HepG2 (cell line): ENCODE measurements at regions not wholly inside any gene's neighbourhood (a gene's known extent, or its start where the extent isn't known, plus 50 kb on each side); places are given as distances from the start of the nearest gene placed in this dataset.

Experiments
- ATAC-seq: fragments of 200-7000 bp; cut with Tn5 transposase; 3 replicates; pipeline ENCODE4 v1.9.1; 2020; ENCODE audit warnings: mild to moderate bottlenecking, moderate library complexity
- BruUV-seq: library from RNA; stranded (reverse); fragments of 400-500 nt; replicated peaks from 2 replicates; lab custom pipeline; 2021; lab: Mats Ljungman, UMichigan
- CTCF ChIA-PET: fragments of 300-600 bp; formaldehyde crosslinking; extraction: SDS; loops from one replicate; lab custom pipeline; 2021; ENCODE audit warnings: low total read pairs, inconsistent platforms, low intra/inter-chr PET ratio; lab: Yijun Ruan, JAX
- POLR2A ChIA-PET: fragments of 350-600 bp; sonication (Branson Sonifier 250); formaldehyde crosslinking; loops from one replicate; lab custom pipeline; 2020; ENCODE audit warnings: antibody characterized with exemption, inconsistent platforms; lab: Yijun Ruan, JAX
- DNase-seq: peaks from one replicate; pipeline ENCODE4 v3.0.0-alpha.2; 2015; ENCODE audit warnings: low spot score
- FAIRE-seq: peaks from 3 replicates; lab custom pipeline; 2011; peaks lifted over from hg19 to GRCh38; lab: Jason Lieb, UNC
- H2AFZ ChIP-seq: one replicate; pipeline ENCODE4 v1.6.1; 2011; ENCODE audit warnings: low read length, inconsistent platforms
- H3K27ac ChIP-seq: fragments of 300-600 bp; 3 replicates; pipeline ENCODE4 v1.8.0; 2011; ENCODE audit warnings: mixed run types, mild to moderate bottlenecking, mixed read lengths, low read length, inconsistent platforms; ENCODE audit not compliant: insufficient read depth; ENCODE audit errors: extremely low read length
- H3K27me3 ChIP-seq, 2 experiments: fragments of 200-600 bp in 1 of 2; 2 replicates in 1 of 2; 3 replicates in 1 of 2; pipeline versions ENCODE4 v1.6.0 to v1.8.0; 2011; ENCODE audit warnings: low read length in 2 of 2, mild to moderate bottlenecking in 2 of 2, moderate library complexity in 2 of 2, inconsistent platforms in 1 of 2; ENCODE audit not compliant: insufficient read depth in 2 of 2, control insufficient read depth in 1 of 2
- H3K36me3 ChIP-seq, 2 experiments: fragments of 200-600 bp in 1 of 2; replicated peaks in 1 of 2; 2 replicates in 1 of 2; 3 replicates in 1 of 2; pipeline versions ENCODE4 v1.5.1 to v1.8.0; 2011; ENCODE audit warnings: low read length in 2 of 2, inconsistent platforms in 1 of 2; ENCODE audit not compliant: insufficient read depth in 2 of 2, control insufficient read depth in 1 of 2
- H3K4me1 ChIP-seq: 2 replicates; pipeline ENCODE4 v1.5.1; 2012; ENCODE audit warnings: low read length, inconsistent platforms; ENCODE audit not compliant: insufficient read depth
- H3K4me2 ChIP-seq: 2 replicates; pipeline ENCODE4 v1.6.0; 2011; ENCODE audit warnings: low read depth, low read length, inconsistent platforms
- H3K4me3 ChIP-seq, 3 experiments: fragments of 200-600 bp in 1 of 3; sonication (generic), shearing (Covaris generic) in 1 of 3; replicated peaks in 1 of 3; 2 replicates each; pipeline ENCODE4 v1.5.1; 2011 to 2016; ENCODE audit warnings: low read length in 3 of 3, inconsistent platforms in 2 of 3, low read depth in 2 of 3, mild to moderate bottlenecking in 2 of 3, control low read depth in 1 of 3, mixed read lengths in 1 of 3; ENCODE audit not compliant: insufficient read depth in 1 of 3
- H3K79me2 ChIP-seq: one replicate; pipeline ENCODE4 v1.6.1; 2011; ENCODE audit warnings: low read length, inconsistent platforms; ENCODE audit not compliant: insufficient read depth
- H3K9ac ChIP-seq: 2 replicates; pipeline ENCODE4 v1.6.0; 2011; ENCODE audit warnings: mild to moderate bottlenecking, low read depth, low read length, inconsistent platforms; ENCODE audit not compliant: insufficient read depth
- H3K9me3 ChIP-seq: 2 replicates; pipeline ENCODE4 v1.5.1; 2012; ENCODE audit warnings: mild to moderate bottlenecking, low read length
- H4K20me1 ChIP-seq: 2 replicates; pipeline ENCODE4 v1.6.0; 2011; ENCODE audit warnings: inconsistent platforms, mild to moderate bottlenecking, low read length, moderate library complexity; ENCODE audit not compliant: insufficient read depth
- BHLHE40 ChIP-seq: IDR thresholded peaks from 2 replicates; pipeline ENCODE4 v1.6.1; 2011; ENCODE audit warnings: low read length, improper control_type of control experiment
- CBFB ChIP-seq: sonication (generic); formaldehyde crosslinking; IDR thresholded peaks from 2 replicates; pipeline ENCODE4 v1.4.0; 2020; ENCODE audit warnings: missing genetic modification reagents
- DBP ChIP-seq: sonication (generic); formaldehyde crosslinking; IDR thresholded peaks from 2 replicates; pipeline ENCODE4 v1.4.0; 2020; ENCODE audit warnings: missing genetic modification reagents; ENCODE audit errors: not compliant biosample characterization
- E2F2 ChIP-seq: sonication (generic); formaldehyde crosslinking; IDR thresholded peaks from 2 replicates; pipeline ENCODE4 v1.4.0; 2020; ENCODE audit warnings: missing genetic modification reagents, borderline replicate concordance
- HOXD1 ChIP-seq: sonication (generic); formaldehyde crosslinking; IDR thresholded peaks from 2 replicates; pipeline ENCODE4 v1.5.0; 2020; ENCODE audit warnings: missing genetic modification reagents
- KLF12 ChIP-seq: sonication (generic); formaldehyde crosslinking; IDR thresholded peaks from 2 replicates; pipeline ENCODE4 v1.4.0; 2020; ENCODE audit warnings: missing genetic modification reagents, borderline replicate concordance
- KLF16 ChIP-seq, 2 experiments: sonication (generic) in 1 of 2; formaldehyde crosslinking in 1 of 2; IDR thresholded peaks; 2 replicates each; pipeline versions ENCODE4 v1.6.1 to v1.8.0; 2016 to 2023; ENCODE audit warnings: missing genetic modification reagents in 2 of 2, missing compliant biosample characterization in 1 of 2
- REPIN1 ChIP-seq: sonication (generic); formaldehyde crosslinking; IDR thresholded peaks from 2 replicates; pipeline ENCODE4 v1.8.0; 2022; ENCODE audit warnings: missing genetic modification reagents, low read depth, mild to moderate bottlenecking, borderline replicate concordance
- SKI ChIP-seq: fragments of 450-650 bp; IDR thresholded peaks from one replicate; pipeline ENCODE4 v1.6.1; 2018; ENCODE audit warnings: mild to moderate bottlenecking; ENCODE audit not compliant: partially characterized antibody
- TCF7 ChIP-seq: sonication (generic); IDR thresholded peaks from 2 replicates; pipeline ENCODE4 v1.6.1; 2016; ENCODE audit warnings: antibody characterized with exemption, low read depth
- TEAD2 ChIP-seq: sonication (generic); formaldehyde crosslinking; IDR thresholded peaks from 2 replicates; pipeline ENCODE4 v1.9.0; 2021; ENCODE audit warnings: missing genetic modification reagents
- ZBTB38 ChIP-seq: sonication (generic); formaldehyde crosslinking; IDR thresholded peaks from 2 replicates; pipeline ENCODE4 v1.5.1; 2020; ENCODE audit warnings: mild to moderate bottlenecking, missing genetic modification reagents
- ZBTB4 ChIP-seq: sonication (generic); formaldehyde crosslinking; IDR thresholded peaks from 2 replicates; pipeline ENCODE4 v1.4.0; 2020; ENCODE audit warnings: missing genetic modification reagents, mild to moderate bottlenecking, borderline replicate concordance
- ZMYM4 ChIP-seq: sonication (generic); formaldehyde crosslinking; IDR thresholded peaks from 2 replicates; pipeline ENCODE4 v1.8.1; 2023; ENCODE audit warnings: mild to moderate bottlenecking, missing genetic modification reagents
- ZNF432 ChIP-seq: sonication (generic); formaldehyde crosslinking; IDR thresholded peaks from 2 replicates; pipeline ENCODE4 v1.5.0; 2020; ENCODE audit warnings: missing genetic modification reagents, mild to moderate bottlenecking, borderline replicate concordance
- ZNF737 ChIP-seq: sonication (generic); formaldehyde crosslinking; IDR thresholded peaks from 2 replicates; pipeline ENCODE4 v1.5.0; 2020; ENCODE audit warnings: missing genetic modification reagents, mild to moderate bottlenecking, borderline replicate concordance
- WGBS: methylation state at CpG from one replicate; pipeline ENCODE4 v1.1.6; 2017; ENCODE audit warnings: low lambda C conversion rate; 5-methylcytosine and 5-hydroxymethylcytosine counted together
- in situ Hi-C: cut with HindIII; loops from 2 replicates; pipeline ENCODE4 v1.10.0; 2017; ENCODE audit warnings: low pct_unique_long_range_greater_than_20kb; ENCODE audit not compliant: extremely low pct_ligation_motif_present
- intact Hi-C: fragments of 100-400 bp; cut with micrococcal nuclease; formaldehyde crosslinking; loops from one replicate; pipeline ENCODE4 v1.10.0; 2022; ENCODE audit not compliant: unreplicated experiment
- TF ChIP-seq, protein P1 (sequence below): IDR thresholded peaks from 2 replicates; pipeline ENCODE4 v1.6.1; 2018; ENCODE audit warnings: missing genetic modification reagents

GRCh38 chr11:11068113-11068512 lies 210.3 kb upstream of the ZBED5 start:
- no CpG with 5 or more reads among the region's 4 CpGs for WGBS
- BruUV-seq = no TSS peak
- no peak for DNase-seq
- Histone ChIP-seq H3K27me3 (peaks cover 4 to 17% of the 10 kb centered on the region in 2 experiments; a peak in 3 of 5 replicates), H3K9me3 (no peaks in the 10 kb centered on the region), H2AFZ (no peak overlapping the region), H3K4me3 (no peak overlapping the region), H3K79me2 (no peaks in the 10 kb centered on the region), H3K4me2 (no peak overlapping the region), H3K9ac (no peak overlapping the region), H3K27ac (no peak overlapping the region), H4K20me1 (no peaks in the 10 kb centered on the region), H3K36me3 (no peaks in the 10 kb centered on the region), H3K4me1 (no peaks in the 10 kb centered on the region)
- ChIA-PET POLR2A (no interaction called here), CTCF (no interaction called here)
- TF ChIP-seq ZBTB4 (CRISPR knock-in tag) (no peak), ZNF737 (no peak), KLF12 (no peak), SKI (no peak), CBFB (CRISPR knock-in tag) (no peak), TCF7 (no peak), DBP (CRISPR knock-in tag) (no peak), TEAD2 (CRISPR knock-in tag) (no peak), ZNF432 (CRISPR knock-in tag) (no peak), BHLHE40 (no peak), ZBTB38 (no peak), REPIN1 (CRISPR knock-in tag) (no peak), ZMYM4 (CRISPR knock-in tag) (no peak), E2F2 (CRISPR knock-in tag) (no peak), HOXD1 (CRISPR knock-in tag) (no peak), KLF16 (CRISPR knock-in tag; IDR thresholded peaks at IDR 0.05) (no peak)
- TF ChIP-seq, protein P1, sequence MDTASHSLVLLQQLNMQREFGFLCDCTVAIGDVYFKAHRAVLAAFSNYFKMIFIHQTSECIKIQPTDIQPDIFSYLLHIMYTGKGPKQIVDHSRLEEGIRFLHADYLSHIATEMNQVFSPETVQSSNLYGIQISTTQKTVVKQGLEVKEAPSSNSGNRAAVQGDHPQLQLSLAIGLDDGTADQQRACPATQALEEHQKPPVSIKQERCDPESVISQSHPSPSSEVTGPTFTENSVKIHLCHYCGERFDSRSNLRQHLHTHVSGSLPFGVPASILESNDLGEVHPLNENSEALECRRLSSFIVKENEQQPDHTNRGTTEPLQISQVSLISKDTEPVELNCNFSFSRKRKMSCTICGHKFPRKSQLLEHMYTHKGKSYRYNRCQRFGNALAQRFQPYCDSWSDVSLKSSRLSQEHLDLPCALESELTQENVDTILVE (CRISPR knock-in tag) = no peak
- no peak for FAIRE-seq
- in situ Hi-C loops = no loop called here
- intact Hi-C loops = no loop called here
- no peak for ATAC-seq
